Fibroblast of pulmonary artery (primary cell): ENCODE measurements at regions not wholly inside any gene's neighbourhood (a gene's known extent, or its start where the extent isn't known, plus 50 kb on each side); places are given as distances from the start of the nearest gene placed in this dataset.

ENCODE experiments used
- DNase-seq: peaks from one replicate; pipeline ENCODE4 v3.0.0-alpha.2; 2010; ENCODE audit warnings: low read depth
- H3K4me3 ChIP-seq: replicated peaks from 2 replicates; pipeline ENCODE4 v1.5.1; 2011; ENCODE audit warnings: low read depth, mild to moderate bottlenecking, control low read depth, low read length, moderate library complexity
- CTCF ChIP-seq: IDR thresholded peaks from 2 replicates; pipeline ENCODE4 v1.5.1; 2011; ENCODE audit warnings: mild to moderate bottlenecking, control low read depth, low read length, inconsistent platforms; ENCODE audit errors: missing control alignments

- no peak overlapping the region for H3K4me3 ChIP-seq
- DNase-seq, result no peak
- TF ChIP-seq CTCF, result no peak
These were observed 131.0 kb upstream of the UMPS start for GRCh38 chr3:124599147-124599765.

- H3K4me3 ChIP-seq, result no peak overlapping the region
- no peak for DNase-seq
- TF ChIP-seq CTCF, result no peak
These were observed 130.2 kb upstream of the UMPS start for GRCh38 chr3:124599779-124600693.

GRCh38 chr3:124600765-124601164, 129.5 kb upstream of the UMPS start:
- no peak overlapping the region for H3K4me3 ChIP-seq
- TF ChIP-seq CTCF, result no peak

GRCh38 chr3:124601190-124601589, 129.1 kb upstream of the UMPS start:
- TF ChIP-seq CTCF, result no peak
- no peak for DNase-seq
- H3K4me3 ChIP-seq, result no peak overlapping the region

More at GRCh38 chr3:124600765-124601164, 129.5 kb upstream of the UMPS start:
- DNase-seq, result no peak

- TF ChIP-seq CTCF, result no peak
- DNase-seq, result no peak
- no peak overlapping the region for H3K4me3 ChIP-seq
These were observed 127.1 kb upstream of the UMPS start for GRCh38 chr3:124602980-124603627.

GRCh38 chr3:124605781-124606579, 124.3 kb upstream of the UMPS start:
- H3K4me3 ChIP-seq, result no peak overlapping the region
- no peak for DNase-seq
- no peak for TF ChIP-seq CTCF
